SH-SY5Y (cell line): ENCODE measurements at regions not wholly inside any gene's neighbourhood (a gene's known extent, or its start where the extent isn't known, plus 50 kb on each side); places are given as distances from the start of the nearest gene placed in this dataset.

Experiments
- GATA2 ChIP-seq: IDR thresholded peaks from 2 replicates; pipeline ENCODE4 v1.6.1; 2011; ENCODE audit warnings: mild to moderate bottlenecking, low read depth, low read length
- GATA3 ChIP-seq: IDR thresholded peaks from 2 replicates; pipeline ENCODE4 v1.6.1; 2011; ENCODE audit warnings: low read depth, mild to moderate bottlenecking, low read length, moderate library complexity

DNA sequence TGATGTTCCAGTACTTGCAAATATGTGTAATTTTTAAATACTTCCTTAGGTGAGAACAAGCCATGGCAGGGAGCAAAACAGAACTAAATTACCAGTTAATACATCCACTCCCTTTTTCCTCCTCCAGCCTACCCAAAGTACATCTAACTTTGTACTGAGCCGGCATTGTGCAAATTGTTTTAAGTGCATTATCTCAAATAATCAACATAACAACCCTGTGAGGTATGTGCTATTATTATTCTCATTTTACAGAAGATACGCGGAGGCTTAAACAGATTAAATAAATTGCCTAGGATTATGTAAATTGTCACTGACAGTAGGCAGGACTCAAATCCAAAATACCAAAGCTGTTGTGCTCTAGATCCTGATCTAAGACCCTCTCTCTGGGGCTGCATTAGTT, 55.5 kb upstream of the KLF4 start:
- TF ChIP-seq GATA2 (no peak), GATA3 (no peak)
